Heart left ventricle (tissue), 13 donors: ENCODE measurements at regions not wholly inside any gene's neighbourhood (a gene's known extent, or its start where the extent isn't known, plus 50 kb on each side); places are given as distances from the start of the nearest gene placed in this dataset.

Experiments
- CTCF ChIP-seq, 12 donors: fragments of 200-600 bp; sonication (generic) in 4 of 12; IDR thresholded peaks; one replicate each; pipeline versions ENCODE4 v1.5.0 to v1.8.0; 2018 to 2022; ENCODE audit warnings: antibody characterized with exemption in 12 of 12, mild to moderate bottlenecking in 5 of 12
- POLR2A ChIP-seq, 2 donors: fragments of 450-650 bp; IDR thresholded peaks; one replicate each; pipeline ENCODE4 v1.6.1; 2017; ENCODE audit warnings: antibody characterized with exemption in 2 of 2, mild to moderate bottlenecking in 2 of 2, moderate library complexity in 2 of 2
- donor health status: ischemic (EF 13 %, LVEDD 7.1; RV severe dilation, severe dysfunction).
- donor health status: DM: no; HTN: yes; CAD: no.
- donor health status: DM: no; HTN: no; CAD: no.
- donor health status: ischemic (EF 25% LVEDD 6.9; RV normal size, moderate dysfunction).
- donor health status: ischemic (EF 25% LVEDD 5.7; RV mildly dilated, moderate dysfunction).
- donor health status: ischemic (EF 35%, LVEDD 5.7; RV mildly dilated, moderate dysfunction).
- donor health status: nonischemic (EF 11% LVEDD 7.7; RV severe dilation, severe dysfunction).
- donor health status: DM: yes; HTN: yes; CAD: no.
- donor health status: PGD.
- donor health status: ischemic (EF 29% LVEDD 5.4; RV normal size, mild dysfunction).
- donor health status: nonischemic (EF 23%, LVEDD 6.1; RV moderate dilation, normal function).

- TF ChIP-seq CTCF (IDR thresholded peaks at IDR 0.05) (no peak), POLR2A (IDR thresholded peaks at IDR 0.05) (no peak)
These were observed 160.2 kb upstream of the DPP6 start for GRCh38 chr7:153891990-153892389.
